ENCODE measurements at regions not wholly inside any gene's neighbourhood (a gene's known extent, or its start where the extent isn't known, plus 50 kb on each side); places are given as distances from the start of the nearest gene placed in this dataset.

- TF ChIP-seq POLR2A (IDR thresholded peaks at IDR 0.05; ENCODE audit: low read length) (no peak), GATA1 (IDR thresholded peaks at IDR 0.05; ENCODE audit: low read depth, low read length) (no peak)
These were observed 565.7 kb upstream of the SMIM31 start for GRCh38 chr4:164188236-164188635.

Data from erythroblast (primary cell).